Common myeloid progenitor, CD34-positive (primary cell): ENCODE measurements at regions not wholly inside any gene's neighbourhood (a gene's known extent, or its start where the extent isn't known, plus 50 kb on each side); places are given as distances from the start of the nearest gene placed in this dataset.

Experiments used
- CTCF ChIA-PET: fragments of 350-600 bp; sonication (Branson Sonifier 250); formaldehyde crosslinking; loops from one replicate; lab custom pipeline; 2021; ENCODE audit warnings: antibody characterized with exemption; lab: Charles Lee
- POLR2A ChIA-PET: fragments of 350-600 bp; sonication (Branson Sonifier 250); formaldehyde crosslinking; loops from one replicate; lab custom pipeline; 2021; ENCODE audit warnings: antibody characterized with exemption; lab: Charles Lee
- DNase-seq, 3 donors: peaks; one replicate each; pipeline versions ENCODE4 v3.0.0 to v3.0.0-alpha.2; 2013
- H3K27ac ChIP-seq, 2 experiments: 1 replicate in 1 of 2; 2 replicates in 1 of 2; pipeline ENCODE4 v1.7.0; 2013; ENCODE audit warnings: inconsistent platforms in 2 of 2, low read length in 2 of 2, mild to moderate bottlenecking in 2 of 2, low read depth in 1 of 2, moderate library complexity in 1 of 2; ENCODE audit not compliant: severe bottlenecking in 2 of 2, insufficient read depth in 1 of 2, poor library complexity in 1 of 2
- H3K27me3 ChIP-seq, 5 experiments: replicated peaks in 2 of 5; 1 replicate in 3 of 5; 2 replicates in 2 of 5; pipeline versions ENCODE4 v1.6.1 to v1.7.0; 2013; ENCODE audit warnings: low read length in 4 of 5, mild to moderate bottlenecking in 2 of 5, moderate library complexity in 2 of 5, inconsistent platforms in 1 of 5; ENCODE audit not compliant: insufficient read depth in 5 of 5, control insufficient read depth in 4 of 5
- H3K36me3 ChIP-seq, 4 experiments: 1 replicate in 2 of 4; 2 replicates in 2 of 4; pipeline versions ENCODE4 v1.6.1 to v1.7.0; 2013; ENCODE audit warnings: low read length in 3 of 4, control low read depth in 1 of 4, mild to moderate bottlenecking in 1 of 4; ENCODE audit not compliant: control insufficient read depth in 4 of 4, insufficient read depth in 4 of 4
- H3K4me1 ChIP-seq, 4 experiments: 1 replicate in 3 of 4; 2 replicates in 1 of 4; pipeline versions ENCODE4 v1.6.1 to v1.7.1; 2013; ENCODE audit warnings: low read length in 3 of 4, mild to moderate bottlenecking in 3 of 4, control low read depth in 1 of 4, inconsistent platforms in 1 of 4, moderate library complexity in 1 of 4; ENCODE audit not compliant: control insufficient read depth in 4 of 4, insufficient read depth in 4 of 4; ENCODE audit errors: control extremely low read depth in 1 of 4
- H3K4me3 ChIP-seq, 7 experiments: 1 replicate in 4 of 7; 2 replicates in 3 of 7; pipeline versions ENCODE4 v1.5.1 to v1.7.0; 2013; ENCODE audit warnings: mild to moderate bottlenecking in 7 of 7, low read length in 6 of 7, moderate library complexity in 6 of 7, inconsistent platforms in 2 of 7, low read depth in 2 of 7, control low read depth in 1 of 7; ENCODE audit not compliant: insufficient read depth in 4 of 7, control insufficient read depth in 1 of 7; ENCODE audit errors: extremely low read depth in 1 of 7
- H3K9me3 ChIP-seq, 5 experiments: 1 replicate in 4 of 5; 2 replicates in 1 of 5; pipeline versions ENCODE4 v1.6.1 to v1.7.1; 2013; ENCODE audit warnings: low read length in 4 of 5, mild to moderate bottlenecking in 2 of 5, inconsistent platforms in 1 of 5, low read depth in 1 of 5, moderate library complexity in 1 of 5; ENCODE audit not compliant: control insufficient read depth in 4 of 5, insufficient read depth in 2 of 5; ENCODE audit errors: control extremely low read depth in 1 of 5
- WGBS: methylation state at CpG from one replicate; pipeline ENCODE4 v1.1.5; 2013; ENCODE audit not compliant: insufficient coverage; 5-methylcytosine and 5-hydroxymethylcytosine counted together

DNA sequence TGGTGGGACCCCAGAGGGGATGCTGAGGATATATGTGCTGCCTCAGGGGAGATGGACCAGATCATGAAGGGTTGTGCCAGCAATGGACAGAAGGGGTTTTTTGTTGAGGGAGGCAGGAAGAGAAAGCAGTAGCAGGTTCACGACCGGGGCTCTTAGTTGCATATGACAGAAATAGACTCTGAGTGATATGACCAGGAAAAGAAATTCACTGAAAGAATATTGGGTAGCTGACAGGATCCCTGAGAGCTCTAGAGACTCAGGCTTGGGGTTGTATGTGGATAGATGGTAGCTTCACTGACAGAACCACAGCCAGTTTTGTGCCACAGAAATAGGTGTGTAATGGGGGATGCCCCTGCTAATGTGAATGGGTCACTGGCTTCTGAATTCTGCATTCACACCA is 241.6 kb downstream of the ZNF621 start:
- ChIA-PET POLR2A (no interaction called here), CTCF (interaction anchor here (1.1 kb wide), 1 partner anchor 25 kb away, joined by 3 read pairs; no protein-coding TSS in a partner anchor)
- no peak for DNase-seq
- Histone ChIP-seq H3K27me3 (no peaks in the 10 kb centered on the region), H3K27ac (no peak overlapping the region), H3K36me3 (no peaks in the 10 kb centered on the region), H3K4me3 (no peak overlapping the region), H3K4me1 (peaks cover 0 to 12% (median 7%) of the 10 kb centered on the region in 4 experiments), H3K9me3 (peaks cover 0 to 6% (median 0%) of the 10 kb centered on the region in 5 experiments)
- 95% methylated on average over 2 of the region's 2 CpGs for WGBS

DNA sequence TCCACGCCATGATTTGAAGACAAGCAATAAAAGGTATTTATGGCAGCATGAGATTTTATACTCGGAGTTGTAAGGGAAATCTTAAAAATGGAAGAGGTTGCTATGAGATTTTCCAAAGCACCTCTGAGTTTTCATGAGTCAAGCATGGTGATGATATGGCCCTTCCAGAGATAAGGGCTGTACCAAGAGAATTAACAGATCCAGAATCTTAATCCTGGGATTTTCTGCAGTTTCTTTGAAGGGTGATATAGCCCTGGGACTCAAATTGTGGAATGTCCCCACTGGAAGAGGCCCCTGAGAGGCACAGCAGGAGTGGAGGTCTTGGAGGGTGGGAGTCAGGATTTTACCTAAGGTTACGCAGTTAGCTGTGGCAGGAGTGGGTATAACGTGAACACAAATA is 243.3 kb downstream of the ZNF621 start:
- no peaks in the 10 kb centered on the region for H3K9me3 ChIP-seq
- H3K4me1 ChIP-seq, result peaks cover 0 to 12% (median 7%) of the 10 kb centered on the region in 4 experiments
- no peak for DNase-seq
- H3K36me3 ChIP-seq, result no peaks in the 10 kb centered on the region
- ChIA-PET CTCF (no interaction called here), POLR2A (no interaction called here)
- H3K27ac ChIP-seq, result no peak overlapping the region
- no peaks in the 10 kb centered on the region for H3K27me3 ChIP-seq
- WGBS, result 100% methylated on average over 3 of the region's 4 CpGs
- H3K4me3 ChIP-seq, result no peak overlapping the region

DNA sequence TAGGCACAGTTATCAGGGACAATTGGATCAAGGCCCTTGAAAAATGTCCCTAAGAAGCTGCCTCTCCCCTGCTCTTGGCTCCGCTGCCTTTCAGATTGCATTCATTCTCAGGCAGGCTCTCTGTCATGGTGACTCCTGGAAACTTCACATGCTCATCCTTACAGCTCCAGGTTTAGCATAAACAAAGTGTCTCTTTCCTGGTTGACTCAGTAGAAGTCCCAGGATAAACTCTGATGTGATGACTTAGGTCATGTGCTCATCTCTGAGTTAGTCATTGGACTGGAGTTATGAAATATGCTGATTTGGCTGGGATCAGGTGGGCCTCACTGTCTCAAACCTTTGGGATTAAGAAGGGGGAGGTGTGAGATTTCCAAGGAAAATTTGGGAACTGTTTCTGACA is 243.8 kb downstream of the ZNF621 start:
- Histone ChIP-seq H3K9me3 (no peaks in the 10 kb centered on the region), H3K4me3 (no peak overlapping the region), H3K27ac (no peak overlapping the region), H3K27me3 (no peaks in the 10 kb centered on the region), H3K36me3 (no peaks in the 10 kb centered on the region), H3K4me1 (peaks cover 0 to 12% (median 7%) of the 10 kb centered on the region in 4 experiments)
- WGBS, result 89% methylated on average over 1 of the region's 1 CpG
- ChIA-PET CTCF (no interaction called here), POLR2A (no interaction called here)
- no peak for DNase-seq

DNA sequence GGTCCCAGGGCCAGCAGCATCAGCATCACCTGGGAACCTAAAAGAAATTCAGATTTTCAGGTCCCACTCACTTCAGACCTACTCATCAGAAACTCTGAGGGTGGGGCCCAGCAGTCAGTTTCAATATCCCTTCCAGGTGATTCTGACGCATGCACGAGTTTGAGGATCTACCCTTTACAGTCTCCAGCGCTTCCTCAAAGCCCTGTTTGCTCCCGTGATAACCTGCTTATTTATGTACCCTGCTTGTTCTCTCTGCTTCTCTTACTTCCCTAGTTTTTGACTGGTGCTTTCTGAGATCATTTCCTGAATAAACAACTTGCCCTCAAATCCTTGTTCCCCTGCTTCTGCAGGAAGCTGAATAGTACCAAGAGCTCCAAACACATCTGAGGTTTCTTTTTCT is 245.3 kb downstream of the ZNF621 start:
- peaks cover 0 to 12% (median 7%) of the 10 kb centered on the region in 4 experiments for H3K4me1 ChIP-seq

DNA sequence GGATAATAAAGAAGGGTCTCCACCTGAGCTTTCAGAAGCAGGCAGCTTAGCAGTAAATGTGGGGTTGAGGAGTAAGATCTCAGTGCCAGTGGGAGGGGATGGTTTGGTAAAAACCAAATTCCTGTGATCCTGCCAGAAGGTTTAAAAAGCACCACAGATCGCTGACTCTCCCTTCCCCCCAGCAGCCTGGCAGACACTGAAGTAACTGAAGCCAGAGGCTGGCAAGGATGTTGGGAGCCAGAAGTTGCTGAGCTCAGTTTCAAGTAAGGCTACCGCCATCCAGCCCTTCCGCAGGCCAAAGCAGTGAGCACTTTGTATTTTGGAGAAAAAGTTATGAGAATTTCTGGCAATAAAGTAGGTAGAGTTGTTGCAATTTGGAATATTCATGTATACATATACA is 246.4 kb downstream of the ZNF621 start:
- no peak for DNase-seq
- H3K36me3 ChIP-seq, result no peaks in the 10 kb centered on the region
- CTCF ChIA-PET, result no interaction called here
- no peaks in the 10 kb centered on the region for H3K27me3 ChIP-seq
- WGBS, result 100% methylated on average over 3 of the region's 3 CpGs
- no peak overlapping the region for H3K4me3 ChIP-seq
- POLR2A ChIA-PET, result no interaction called here
- H3K9me3 ChIP-seq, result no peaks in the 10 kb centered on the region
- H3K4me1 ChIP-seq, result peaks cover 0 to 12% (median 7%) of the 10 kb centered on the region in 4 experiments
- H3K27ac ChIP-seq, result no peak overlapping the region

More for the DNA sequence above, 245.3 kb downstream of the ZNF621 start:
- 0% methylated on average over 4 of the region's 4 CpGs for WGBS
- H3K9me3 ChIP-seq, result no peaks in the 10 kb centered on the region
- H3K4me3 ChIP-seq, result peak overlapping the region in 1 of 7 experiments; percentile 12
- ChIA-PET POLR2A (no interaction called here), CTCF (no interaction called here)
- H3K27ac ChIP-seq, result no peak overlapping the region
- peak; percentile 14 to 60 (median 53) for DNase-seq
- no peaks in the 10 kb centered on the region for H3K36me3 ChIP-seq
- H3K27me3 ChIP-seq, result no peaks in the 10 kb centered on the region

DNA sequence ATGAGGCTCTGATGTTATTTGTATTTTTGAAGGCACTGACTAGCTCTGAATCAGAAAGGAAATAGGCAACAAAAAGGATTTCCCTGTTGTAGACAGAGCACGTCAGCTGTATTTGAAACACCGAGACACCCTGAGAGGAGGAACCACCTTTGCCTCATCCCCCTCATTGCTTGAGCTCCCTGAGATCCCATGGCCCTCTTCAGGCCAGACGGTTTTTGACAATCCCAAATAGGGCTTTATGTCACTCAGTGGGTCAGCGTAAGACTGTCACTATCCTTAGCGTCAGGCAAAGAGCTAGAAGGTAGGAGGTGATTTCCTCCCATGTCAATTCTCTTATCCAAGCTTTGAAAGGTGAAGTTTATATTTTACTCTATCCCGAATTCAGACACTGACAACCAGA is 254.3 kb downstream of the ZNF621 start:
- Histone ChIP-seq H3K4me1 (peaks cover 0 to 9% (median 5%) of the 10 kb centered on the region in 4 experiments), H3K4me3 (no peak overlapping the region), H3K36me3 (no peaks in the 10 kb centered on the region), H3K27ac (no peak overlapping the region), H3K27me3 (no peaks in the 10 kb centered on the region), H3K9me3 (peaks cover 0 to 3% (median 0%) of the 10 kb centered on the region in 5 experiments)
- POLR2A ChIA-PET, result no interaction called here
- no peak for DNase-seq
- WGBS, result 93% methylated on average over 4 of the region's 6 CpGs
- CTCF ChIA-PET, result no interaction called here

DNA sequence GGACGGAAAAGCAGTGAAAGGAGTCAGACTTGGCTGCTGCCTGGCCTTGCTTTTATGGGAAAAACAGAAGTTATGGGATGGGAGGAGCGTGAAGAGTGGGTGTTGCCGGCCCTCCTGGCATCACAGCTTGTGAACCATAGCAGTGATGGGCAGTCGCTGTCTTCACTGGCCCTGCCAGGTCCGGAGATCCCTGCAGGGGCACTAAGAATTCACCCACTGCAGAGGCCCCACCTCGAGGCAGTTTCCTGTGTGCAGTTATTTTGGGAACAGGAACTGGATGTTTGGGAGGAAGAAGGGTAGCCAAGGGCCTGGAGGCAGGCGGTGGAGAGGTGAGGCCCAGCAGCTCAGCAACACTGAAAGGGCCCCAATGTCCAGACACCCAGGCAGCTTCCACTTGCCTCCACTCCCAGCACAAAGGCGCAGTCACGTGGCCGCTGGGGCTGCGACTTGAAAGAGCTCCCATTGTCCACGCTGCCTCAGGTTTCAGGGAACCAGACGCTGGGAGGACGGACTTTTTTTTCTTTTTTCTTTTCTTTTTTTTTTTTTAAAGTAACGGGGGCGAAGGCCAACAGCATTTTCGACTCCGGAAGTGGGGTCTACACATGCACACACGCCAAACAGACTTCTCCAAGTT is 255.6 kb downstream of the ZNF621 start:
- Histone ChIP-seq H3K9me3 (peaks cover 0 to 3% (median 0%) of the 10 kb centered on the region in 5 experiments), H3K27ac (no peak overlapping the region), H3K36me3 (no peaks in the 10 kb centered on the region), H3K4me3 (peak overlapping the region in 1 of 7 experiments; percentile 26), H3K4me1 (peaks cover 0 to 9% (median 5%) of the 10 kb centered on the region in 4 experiments), H3K27me3 (no peaks in the 10 kb centered on the region)
- CTCF ChIA-PET, result interaction anchor here (2.6 kb wide), 1 partner anchor 16 kb away, joined by 10 read pairs; no protein-coding TSS in a partner anchor
- POLR2A ChIA-PET, result no interaction called here
- DNase-seq, result no peak
- WGBS, result 62% methylated on average over 17 of the region's 19 CpGs
